Hepatic stellate cell (primary cell): ENCODE measurements at regions not wholly inside any gene's neighbourhood (a gene's known extent, or its start where the extent isn't known, plus 50 kb on each side); places are given as distances from the start of the nearest gene placed in this dataset.

Experiments used
- DNase-seq: peaks from one replicate; pipeline ENCODE4 v3.0.0; 2011; ENCODE audit warnings: low spot score

DNA sequence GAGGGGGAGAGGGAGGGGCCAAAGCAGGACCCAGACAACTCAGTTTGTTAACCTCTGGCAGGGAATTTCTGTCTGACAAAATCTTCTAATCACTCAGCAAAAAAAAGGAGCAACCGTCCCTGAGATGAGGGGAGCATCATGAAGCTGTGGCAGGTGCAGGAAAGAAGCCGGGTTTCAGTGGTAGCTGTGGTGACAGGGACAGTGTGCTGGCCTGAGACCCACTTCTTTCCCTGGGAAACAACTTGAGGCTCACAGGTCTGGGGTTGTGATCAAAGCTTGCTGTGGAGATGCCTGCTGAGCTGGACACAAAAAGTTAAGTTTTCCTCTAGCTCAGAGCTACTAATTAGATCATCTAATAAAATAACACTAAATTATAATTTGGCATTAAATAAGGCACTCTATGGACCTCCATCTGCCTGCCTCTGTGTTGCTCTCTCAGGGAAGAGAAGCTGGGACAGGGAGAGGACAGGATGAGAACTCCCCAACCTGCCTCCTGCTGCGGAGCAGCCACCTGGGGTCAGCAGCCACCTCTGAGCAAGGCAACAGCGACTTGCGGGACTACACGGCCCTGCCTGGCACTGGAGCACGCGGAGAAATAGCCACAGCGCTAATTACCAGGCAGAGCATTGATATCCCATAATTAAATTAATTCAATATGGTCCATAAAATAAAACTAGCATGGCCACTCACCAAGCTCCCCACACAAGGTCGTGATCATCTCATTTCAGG, 104.6 kb upstream of the TEX51 start:
- no peak for DNase-seq

DNA sequence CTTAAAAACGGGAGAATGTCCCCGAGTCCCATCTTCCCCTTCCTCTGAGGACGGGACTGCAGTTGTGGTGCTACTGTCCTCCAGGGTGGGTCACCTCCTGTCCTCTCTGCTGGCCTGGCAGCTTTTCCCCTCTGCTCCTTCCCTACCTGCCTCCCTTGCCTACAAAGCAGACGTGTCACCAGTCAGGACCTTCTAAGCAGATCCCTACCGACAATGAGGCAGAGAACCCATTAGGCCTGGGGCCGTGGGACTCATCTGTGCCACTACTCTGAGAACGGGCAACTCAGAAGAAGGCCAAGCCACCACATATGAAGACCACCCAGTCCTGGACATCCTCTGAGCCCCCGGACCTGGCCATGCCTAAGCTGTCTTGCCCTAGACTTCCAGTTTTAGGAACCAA, 103.0 kb upstream of the TEX51 start:
- no peak for DNase-seq

DNA sequence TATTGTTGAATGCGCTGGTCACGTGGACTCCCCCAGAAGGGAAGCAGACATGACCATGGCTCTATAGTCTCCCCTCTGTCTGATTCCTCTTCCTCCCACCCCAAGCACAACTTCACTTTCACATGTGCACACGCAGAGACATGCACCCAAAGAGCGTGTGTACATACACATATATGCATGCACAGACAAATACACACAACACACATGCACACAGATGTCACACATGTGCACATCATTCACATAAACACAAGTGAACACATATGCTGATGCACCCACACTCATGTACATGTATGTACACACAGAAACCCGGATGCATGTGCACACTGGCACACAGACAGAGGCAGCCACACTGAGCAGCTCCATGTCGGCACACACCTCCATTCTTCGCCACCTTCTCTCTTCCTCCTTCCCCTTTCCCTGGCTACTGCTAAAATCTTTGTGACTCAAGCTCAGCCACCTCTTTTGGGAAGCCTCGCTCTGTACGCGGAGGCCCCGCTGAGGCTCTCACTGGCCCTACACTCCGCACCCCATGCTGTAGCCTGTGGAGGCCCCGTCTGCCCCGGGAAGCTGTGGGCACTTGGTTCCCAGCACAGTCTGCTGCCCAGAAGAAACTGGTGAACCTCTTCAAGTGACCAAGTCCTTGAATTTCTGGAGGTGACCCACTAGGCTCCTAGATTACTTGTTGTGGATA, 101.6 kb upstream of the TEX51 start:
- DNase-seq = no peak

DNA sequence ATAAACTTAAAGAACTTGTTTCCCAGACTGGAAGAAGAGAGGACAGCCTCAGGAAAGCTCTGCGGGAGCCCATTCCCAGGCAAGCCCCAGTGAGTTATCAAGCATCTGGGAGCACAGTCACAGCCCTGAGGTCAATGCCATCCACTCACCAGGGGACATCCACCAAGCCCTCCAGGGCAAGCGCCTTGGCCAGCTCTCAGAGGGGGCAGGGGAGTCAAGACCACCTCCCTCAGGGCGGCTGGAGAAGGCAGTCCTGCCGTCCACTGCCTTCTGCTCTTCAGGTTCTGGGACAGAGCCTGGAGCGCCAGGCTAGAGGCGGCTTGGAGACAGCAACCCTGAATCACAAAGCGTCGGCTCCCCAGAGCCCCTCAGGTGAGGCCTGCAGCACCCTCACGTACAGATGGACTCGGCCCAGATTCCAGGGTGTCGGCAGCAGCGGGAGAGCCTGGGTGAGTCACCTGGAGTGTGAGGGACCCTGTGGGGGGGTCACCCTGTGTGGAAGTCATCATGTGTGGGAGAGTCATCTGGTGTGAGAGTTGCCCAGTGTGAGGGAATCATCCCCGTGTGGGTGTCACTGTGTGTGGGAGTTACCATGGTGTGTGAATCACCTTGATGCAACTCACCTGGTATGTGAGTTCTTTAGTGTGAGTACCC, 100.9 kb upstream of the TEX51 start:
- DNase-seq = no peak

- DNase-seq = no peak
These were observed 100.2 kb upstream of the TEX51 start for GRCh38 chr2:126798276-126799140.

DNA sequence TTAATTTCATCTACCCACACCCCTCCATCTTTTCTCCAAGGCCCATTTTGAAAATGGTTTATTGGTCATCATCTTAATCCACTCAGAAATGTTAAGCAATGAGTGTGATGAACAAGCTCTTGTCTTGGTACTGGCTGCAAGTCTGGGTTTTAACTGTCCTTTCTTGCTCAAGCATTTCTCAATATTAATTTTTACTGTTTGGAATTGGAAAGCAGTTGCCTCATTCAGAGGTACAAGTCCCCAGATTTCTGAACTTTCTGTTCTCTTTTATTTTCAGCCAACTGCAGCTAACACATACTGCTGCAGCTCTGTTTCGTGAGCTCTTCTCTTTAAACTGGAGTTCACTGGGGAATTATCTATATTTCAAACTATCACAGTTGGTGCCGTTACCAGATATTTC, 99.4 kb upstream of the TEX51 start:
- no peak for DNase-seq

DNA sequence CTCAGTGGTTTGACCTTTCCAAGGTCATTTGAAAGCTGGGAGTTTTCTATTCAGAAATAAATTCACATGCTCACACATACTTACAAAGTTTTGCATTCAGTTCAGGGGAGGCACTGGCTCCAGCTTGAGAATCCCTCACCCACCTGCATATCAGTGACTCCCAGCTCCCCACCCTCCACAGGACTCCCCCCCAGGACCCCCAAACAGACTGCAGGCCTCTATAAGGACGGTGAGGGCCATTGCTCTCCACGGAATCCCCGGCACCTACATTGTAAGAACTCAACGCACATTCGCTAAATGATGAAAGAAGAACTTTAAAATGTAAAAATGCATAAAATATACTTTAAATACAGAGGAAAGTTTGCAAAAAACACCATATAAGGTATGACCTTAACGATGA, 97.2 kb upstream of the TEX51 start:
- DNase-seq = no peak

GRCh38 chr2:126802316-126802715, 96.4 kb upstream of the TEX51 start:
- DNase-seq = no peak

- no peak for DNase-seq
These were observed 95.8 kb upstream of the TEX51 start for GRCh38 chr2:126802774-126803433.

DNA sequence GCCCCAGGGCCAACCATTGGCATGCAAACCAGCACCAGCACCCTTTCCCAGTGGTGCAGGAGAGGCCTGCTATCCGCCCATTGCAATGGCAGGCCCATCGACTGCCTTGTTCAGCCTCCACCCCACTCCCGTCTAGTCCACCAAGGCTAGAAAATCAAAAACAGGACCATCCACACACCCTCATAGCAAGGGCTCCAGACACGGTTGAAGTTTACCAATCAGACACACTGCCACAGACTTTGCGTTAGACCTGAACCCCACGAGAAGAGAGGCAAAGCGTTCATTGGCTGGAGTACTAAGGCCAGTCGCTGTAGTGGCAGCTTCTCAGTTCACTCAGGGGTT, 95.3 kb upstream of the TEX51 start:
- DNase-seq = no peak

DNA sequence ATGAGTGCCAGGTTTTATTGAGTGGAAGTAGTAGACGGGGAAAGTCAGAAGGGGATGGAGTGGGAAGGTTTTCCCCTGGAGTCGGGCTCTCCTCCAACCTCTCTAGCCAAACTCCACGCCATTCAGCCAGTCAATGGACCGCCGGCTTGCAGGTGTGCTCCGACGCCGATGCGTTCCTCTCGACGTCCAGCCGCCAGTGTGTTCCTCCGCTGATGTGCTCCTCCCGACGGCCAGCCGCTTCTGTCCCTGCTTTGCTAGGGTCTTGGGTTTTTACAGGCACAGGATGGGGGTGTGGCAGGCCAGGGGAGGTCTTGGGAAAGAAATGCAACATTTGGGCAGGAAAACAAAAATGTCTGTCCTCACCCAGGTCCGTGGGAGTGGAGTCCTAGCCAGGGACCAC, 94.3 kb upstream of the TEX51 start:
- no peak for DNase-seq

DNA sequence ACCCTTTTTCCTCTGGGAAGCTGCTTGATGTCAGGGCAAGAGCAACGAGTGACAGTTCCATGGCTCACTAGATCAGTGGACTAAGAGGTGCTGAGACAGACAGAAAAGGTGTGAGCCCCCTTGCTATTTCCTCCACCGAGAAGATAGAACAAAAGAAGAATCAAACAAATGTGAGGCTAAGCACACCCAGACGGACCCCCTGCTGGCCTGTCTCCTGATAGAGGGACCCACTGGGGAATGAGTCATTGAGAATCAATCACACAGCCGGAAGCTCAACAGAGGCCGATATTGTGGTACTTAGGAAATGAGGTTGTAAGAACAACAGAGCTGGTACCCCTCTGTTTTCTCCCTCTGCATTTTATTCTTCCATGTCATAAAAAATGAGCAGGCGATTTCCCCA, 89.8 kb upstream of the TEX51 start:
- DNase-seq = no peak

DNA sequence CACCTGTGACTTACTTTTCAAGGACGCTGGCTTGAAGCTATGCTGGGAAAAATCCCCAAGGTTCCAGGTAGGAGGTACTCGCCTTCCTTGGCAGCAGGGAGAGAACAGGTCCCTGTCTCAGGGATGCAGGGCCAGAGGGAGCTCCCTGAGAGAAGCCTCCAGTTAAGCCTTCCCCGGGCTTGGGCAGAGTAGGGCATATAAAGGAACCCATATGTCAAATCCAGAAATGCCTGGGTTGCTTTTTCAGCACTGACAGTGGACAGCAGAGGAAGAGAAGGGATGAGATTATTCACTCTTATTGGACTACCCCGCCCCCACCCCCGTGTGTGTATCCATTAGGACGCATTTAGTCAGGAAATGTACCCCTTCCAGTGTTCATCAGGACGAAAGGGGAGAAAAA, 89.3 kb upstream of the TEX51 start:
- DNase-seq = no peak

DNA sequence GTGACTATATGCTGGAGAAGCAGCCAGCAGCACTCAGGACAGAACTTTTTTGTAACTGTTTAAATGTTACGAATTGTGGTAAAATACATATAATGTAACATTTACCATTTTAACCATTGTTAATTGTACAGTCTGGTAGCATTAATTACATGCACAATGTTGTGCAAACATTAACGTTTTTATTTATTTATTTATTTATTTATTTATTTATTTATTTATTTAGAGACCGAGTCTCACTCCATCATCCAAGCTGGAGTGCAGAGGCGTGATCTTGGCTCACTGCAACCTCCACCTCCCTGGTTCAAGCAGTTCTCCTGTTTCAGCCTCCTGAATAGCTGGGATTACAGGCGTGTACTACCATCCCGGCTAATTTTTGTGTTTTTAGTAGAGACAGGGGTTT, 88.7 kb upstream of the TEX51 start:
- no peak for DNase-seq

DNA sequence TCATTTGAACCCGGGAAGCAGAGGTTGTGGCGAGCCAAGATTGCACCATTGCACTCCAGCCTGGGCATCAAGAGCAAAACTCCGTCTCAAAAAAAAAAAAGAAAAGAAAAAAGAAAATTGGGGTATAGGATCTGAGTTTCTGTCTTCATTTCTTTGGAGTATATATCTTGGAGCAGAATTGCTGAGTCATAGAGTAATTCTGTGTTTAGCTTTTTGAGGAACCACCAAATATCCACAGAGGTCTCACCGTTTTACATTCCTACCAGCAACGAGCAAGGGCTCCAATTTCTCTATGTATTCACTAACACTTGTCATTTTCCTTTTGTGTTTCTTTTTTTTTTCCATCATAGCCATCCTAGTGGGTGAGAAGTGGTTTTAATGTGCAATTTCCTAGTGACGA, 87.6 kb upstream of the TEX51 start:
- no peak for DNase-seq

- no peak for DNase-seq
These were observed 81.5 kb upstream of the TEX51 start for GRCh38 chr2:126817172-126817571.

- no peak for DNase-seq
These were observed 76.6 kb upstream of the TEX51 start for GRCh38 chr2:126822115-126822514.

DNA sequence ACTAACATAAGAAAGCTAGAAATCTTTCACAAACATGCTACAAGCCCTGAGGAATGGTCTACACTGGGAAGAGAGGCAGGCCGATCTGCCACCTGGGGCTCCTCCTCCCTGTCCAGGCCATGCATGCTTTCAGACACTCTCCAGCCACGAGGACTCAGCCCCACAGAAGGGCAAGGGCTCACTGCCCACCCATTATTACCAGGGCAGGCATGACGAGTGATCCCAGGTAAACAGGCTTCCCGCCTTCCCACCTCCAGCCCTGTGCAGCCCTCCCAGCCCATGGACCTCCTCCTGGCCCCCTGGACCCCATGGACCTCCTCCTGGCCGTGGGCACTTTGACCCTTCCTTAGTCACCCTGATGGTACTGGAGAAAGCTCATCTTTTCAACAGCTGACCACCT, 75.8 kb upstream of the TEX51 start:
- DNase-seq = no peak

DNA sequence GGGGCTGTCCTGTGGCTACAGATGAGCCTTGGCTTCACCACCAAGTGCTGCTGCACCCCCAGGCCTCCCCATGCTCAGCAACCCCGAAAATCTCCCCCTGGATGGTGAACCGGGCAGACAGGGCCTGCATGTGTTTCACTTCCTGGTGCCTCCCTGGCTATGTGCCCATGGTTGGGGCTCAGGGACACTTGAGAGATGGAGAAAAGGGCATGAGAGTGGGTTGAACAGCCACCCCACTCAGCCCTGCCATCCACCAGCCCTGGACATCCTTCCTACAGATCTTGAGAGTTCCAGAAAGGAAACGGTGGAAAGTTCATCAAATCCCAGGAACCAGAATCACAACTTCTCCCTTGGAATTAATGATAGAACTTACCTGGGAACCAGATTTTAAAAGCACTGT, 74.7 kb upstream of the TEX51 start:
- no peak for DNase-seq

GRCh38 chr2:126824663-126825062, 74.0 kb upstream of the TEX51 start:
- no peak for DNase-seq

DNA sequence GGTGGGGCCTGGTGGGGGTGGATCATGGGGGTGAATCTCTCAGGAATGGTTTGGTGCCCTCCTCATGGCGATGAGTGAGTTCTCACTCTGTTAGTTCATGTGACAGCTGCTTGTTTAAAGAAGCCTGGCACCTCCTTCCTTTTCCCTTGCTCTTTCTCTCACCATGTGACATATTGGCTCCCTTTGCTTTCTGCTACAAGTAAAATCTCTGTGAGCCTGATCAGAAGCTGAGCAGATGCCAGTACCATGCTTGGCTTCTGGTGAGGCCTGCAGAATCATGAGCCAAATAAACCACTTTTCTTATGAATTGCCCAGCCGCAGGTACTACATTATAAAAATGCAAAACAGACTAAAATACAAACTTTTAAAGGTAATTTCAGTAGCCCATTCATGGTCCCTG, 73.4 kb upstream of the TEX51 start:
- no peak for DNase-seq

- no peak for DNase-seq
These were observed 72.2 kb upstream of the TEX51 start for GRCh38 chr2:126826491-126826890.
